HG02759 (cell line): ENCODE measurements at regions not wholly inside any gene's neighbourhood (a gene's known extent, or its start where the extent isn't known, plus 50 kb on each side); places are given as distances from the start of the nearest gene placed in this dataset.
"Not testable (repeated sequence)": the region's sequence is repeated elsewhere in the genome, so short reads cannot be mapped to it uniquely, and the experiment has no call there.

ENCODE experiments used
- ATAC-seq: cut with Tn5 transposase; IDR thresholded peaks from one replicate; pipeline ENCODE4 v1.9.1; 2021; ENCODE audit warnings: mild to moderate bottlenecking, moderate library complexity; ENCODE audit not compliant: unreplicated experiment

DNA sequence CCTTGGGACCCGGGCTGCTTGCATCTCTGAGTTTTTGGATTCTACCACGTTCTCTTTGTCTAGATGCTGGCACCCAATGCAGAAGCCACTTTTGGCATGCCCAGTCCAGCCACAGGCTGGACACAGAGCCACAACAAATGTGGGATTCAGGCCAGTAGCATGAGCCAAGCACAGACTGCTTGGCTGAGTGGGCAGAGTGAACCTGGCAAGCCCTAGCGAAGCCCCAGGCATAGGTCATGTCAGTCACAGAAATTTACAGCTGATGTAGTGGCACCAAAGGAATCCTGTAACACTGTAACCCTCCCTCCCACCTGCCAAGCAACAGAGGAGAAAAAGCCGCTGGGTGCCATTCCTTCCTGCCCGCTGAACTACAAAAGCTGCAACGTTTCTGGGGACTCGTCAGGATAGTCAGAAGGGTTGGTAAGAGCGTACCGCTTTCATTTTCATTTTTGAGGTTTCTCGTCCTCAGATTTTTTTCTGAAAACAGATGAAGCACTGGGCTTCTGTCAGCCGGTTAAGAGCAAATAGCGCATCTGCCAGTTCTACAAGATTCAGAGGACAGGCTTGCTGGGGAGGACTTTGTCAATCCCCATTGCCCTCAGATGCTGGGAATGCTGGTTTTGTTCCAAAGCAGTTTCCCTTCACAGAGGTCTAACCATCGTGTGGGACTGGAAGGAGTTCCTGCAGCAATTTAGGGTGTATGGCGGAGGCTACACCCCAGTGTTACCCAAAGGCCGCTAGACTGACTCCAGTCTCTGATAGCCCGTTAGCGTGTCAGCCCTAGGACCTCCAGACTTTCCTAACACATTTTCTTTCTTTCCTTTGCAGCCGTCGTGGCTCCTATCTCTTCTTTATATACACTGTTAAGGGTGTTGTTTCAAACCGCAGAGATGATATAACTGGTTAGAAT lies 399.0 kb downstream of the HTR1A start:
- no peak for ATAC-seq

DNA sequence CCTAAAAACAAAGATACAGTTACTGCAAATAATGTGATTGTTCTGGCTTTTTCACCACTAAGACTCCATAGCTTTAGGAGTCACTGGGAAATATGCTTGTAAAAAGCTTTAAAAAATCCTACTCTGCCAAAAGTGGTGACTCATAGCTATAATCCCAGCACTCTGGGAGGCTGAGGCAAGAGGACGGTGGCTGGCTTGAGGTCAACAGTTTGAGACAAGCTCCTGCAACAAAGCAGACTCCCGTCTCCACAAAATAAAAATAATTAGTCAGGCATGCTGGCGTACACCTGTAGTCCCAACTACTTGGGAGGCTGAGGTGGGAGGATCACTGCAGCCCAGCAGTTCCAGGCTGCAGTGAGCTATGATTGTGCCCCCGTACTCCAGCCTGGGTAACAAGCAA lies 406.4 kb downstream of the HTR1A start:
- no peak for ATAC-seq

DNA sequence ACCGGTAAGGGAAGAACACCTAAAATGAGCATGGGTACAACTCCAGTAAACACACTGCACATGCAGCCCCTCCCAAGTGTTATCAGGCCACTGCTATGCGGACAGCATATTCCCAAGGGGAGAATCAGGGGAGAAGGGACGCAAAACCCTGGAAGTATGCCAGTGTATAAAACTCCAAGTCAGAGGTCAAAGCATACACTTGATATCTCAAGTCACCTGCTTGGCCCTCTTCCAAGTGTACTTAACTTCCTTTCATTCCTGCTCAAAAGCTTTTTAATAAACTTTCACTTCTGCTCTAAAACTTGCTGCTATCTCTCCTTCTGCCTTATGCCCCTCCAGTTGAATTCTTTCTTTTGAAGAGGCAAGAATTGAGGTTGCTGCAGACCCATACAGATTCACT lies 408.1 kb downstream of the HTR1A start:
- ATAC-seq, result no peak

DNA sequence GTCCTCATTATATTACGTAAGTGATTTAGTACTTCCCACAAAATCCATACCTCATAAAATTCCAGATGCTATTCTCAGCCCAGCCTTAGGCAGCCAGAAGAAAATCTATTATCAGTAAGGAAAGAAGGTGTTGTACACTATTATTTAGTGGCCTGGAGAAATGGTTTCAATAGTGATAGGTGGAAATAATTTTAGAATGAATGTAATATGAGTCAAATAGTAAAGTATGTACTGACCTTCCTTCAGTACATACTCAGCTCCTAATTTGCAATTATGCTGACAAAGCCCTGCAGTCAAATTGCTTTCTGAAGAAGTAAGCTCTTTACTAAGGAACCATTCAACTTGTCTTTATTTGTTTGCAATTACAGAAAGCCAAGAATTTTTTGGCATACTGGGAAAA lies 409.2 kb downstream of the HTR1A start:
- ATAC-seq, result no peak

DNA sequence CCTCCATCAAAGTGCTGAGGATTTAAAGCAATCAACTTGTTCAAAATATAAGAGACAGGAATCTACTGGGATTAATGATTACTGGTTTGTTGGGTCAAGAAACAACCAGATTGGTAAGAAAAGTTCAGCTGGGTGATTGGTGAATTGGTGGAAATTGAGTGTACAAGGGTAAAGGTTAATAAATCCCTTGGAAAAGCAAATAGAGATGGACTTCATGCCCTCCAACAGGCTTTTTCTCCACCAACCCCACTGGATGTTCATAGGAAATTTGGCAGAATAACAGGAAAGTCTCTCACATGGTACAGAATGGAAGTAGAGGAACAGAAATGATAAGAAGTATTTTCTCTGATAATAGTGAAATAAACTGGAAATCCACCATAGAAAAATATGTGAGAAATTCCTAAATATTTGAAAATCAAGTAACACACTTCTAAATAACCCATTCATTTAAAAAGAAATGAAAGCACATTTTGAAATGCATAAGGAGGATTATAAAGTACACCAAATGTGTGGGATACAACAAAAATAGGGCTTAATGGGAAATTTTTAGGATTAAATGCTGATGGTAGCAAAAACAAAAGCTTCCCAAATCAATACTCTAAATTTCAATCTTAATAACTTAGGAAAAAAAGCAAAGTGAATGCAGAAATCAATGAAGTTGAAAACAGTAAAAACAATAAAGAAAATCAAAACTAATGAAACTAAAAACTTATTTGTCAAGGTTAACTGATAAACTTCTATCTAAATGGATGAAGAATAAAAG lies 426.2 kb downstream of the HTR1A start:
- ATAC-seq, result no peak

DNA sequence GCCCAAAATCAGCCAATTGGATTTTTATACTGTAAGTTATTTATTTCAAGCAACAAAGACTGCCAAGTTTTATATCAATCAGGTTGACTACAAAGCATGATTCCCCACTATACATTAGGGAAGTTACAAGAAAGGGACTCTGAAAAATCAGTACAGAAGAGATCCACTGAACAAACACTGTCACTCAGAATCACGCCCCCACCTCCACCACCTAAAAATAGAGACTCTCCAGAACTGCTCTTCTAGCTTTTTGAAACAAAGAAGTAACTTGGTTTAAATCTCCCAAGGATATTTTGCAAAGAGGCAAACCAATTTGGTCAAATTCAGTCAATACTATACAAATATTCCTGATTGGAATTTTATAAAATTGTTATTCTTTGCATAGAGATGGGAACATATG lies 438.0 kb downstream of the HTR1A start:
- ATAC-seq, result no peak

DNA sequence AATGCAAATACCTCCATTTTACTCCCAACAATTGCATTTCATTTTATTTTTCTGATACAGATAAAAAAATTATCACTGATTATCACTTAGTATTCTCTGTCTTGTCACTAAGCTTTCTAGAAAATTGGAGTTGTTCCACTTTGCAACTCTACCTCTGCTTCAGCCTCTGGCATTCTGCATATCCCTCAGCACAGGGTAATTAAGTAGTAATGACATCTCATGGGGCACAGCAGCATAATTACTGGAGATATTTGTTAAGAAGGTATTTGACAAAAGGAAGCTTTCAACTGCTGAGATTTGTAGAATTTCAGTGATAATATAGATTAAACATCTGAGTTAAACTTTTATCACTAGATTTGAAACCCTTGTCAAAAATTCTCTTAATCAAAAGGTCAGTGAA lies 446.2 kb downstream of the HTR1A start:
- ATAC-seq, result no peak

DNA sequence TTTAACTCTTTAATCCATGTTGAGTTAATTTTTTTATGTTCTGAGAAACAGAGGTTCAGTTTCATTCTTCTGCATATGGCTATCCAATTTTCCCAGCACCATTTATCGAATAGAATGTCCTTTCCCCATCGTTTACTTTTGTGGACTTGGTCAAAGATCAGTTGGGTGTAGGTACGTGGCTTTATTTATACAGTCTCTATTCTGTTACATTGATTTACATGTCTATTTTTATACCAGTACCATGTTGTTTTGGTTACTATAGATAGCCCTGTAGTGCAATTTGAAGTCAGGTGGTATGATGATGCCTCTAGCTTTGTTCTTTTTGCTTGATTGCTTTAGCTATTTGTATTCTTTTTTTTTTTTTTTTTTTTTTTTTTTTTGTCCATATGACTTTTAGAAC lies 462.0 kb downstream of the HTR1A start:
- no peak for ATAC-seq

DNA sequence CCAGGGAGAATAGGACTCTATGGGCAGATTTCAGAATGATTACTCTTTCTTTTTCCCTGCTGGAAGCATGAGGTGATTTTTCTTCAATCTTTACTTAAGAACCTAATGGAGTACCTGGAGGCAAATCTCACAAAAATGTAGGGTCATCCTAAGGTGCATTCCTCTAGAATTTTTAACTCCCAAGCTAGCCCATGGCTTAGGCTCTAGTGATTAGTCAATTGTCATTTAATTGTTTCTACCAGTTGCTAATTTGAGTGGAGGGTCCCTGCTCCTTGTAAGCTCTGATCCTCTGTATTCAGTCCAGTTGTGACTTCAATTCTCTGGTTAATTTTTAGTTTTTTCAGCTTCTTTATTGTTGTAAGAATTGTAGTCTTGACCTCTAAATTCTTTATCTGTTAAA lies 467.0 kb downstream of the HTR1A start:
- ATAC-seq, result no peak

DNA sequence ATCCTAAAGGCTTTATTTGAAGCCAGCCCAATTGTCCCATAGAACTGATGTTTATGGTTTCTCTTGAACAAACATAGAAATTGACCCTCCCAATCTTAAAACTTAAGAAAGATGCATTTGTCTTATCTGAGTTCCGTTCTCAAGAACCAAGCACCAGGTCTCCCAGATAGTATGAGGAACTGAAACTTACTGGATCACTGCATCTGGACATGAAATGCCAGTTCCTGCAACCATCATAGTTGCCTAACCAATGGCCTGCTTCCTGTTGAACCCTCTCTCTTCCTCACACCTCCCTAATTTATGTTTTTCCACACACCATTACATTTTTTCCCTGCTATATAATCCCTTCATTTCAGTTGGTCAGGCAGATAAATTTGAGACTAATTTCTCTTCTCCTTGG lies 478.9 kb downstream of the HTR1A start:
- ATAC-seq, result no peak

DNA sequence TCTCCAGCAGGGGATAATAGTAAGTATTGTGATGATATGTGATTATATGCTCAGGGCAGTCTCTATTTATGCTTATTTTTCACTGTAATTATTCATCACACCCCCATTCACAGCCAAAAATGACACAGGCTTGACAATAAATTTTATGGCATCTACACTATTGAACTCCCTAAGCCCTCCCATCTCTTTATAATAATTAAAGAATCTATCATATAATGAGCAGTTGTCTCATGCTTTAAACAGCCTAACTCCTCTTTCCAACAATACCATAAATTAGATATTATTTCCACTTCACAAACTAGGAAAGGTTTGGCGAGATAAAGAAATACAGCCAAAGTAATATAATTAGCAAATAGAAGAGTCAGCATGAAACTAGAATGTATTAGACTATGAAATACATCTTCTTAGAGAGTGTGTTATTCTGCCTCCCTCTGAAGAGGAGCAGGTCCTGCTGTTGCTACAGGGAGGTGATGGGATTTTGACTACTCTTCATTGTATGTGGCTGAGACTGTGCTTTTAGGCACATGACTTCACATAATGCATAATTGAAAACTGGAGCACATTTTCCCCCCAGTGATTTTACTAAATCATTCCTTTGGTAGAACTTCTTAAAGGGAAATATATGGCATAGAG lies 488.8 kb downstream of the HTR1A start:
- ATAC-seq, result no peak

DNA sequence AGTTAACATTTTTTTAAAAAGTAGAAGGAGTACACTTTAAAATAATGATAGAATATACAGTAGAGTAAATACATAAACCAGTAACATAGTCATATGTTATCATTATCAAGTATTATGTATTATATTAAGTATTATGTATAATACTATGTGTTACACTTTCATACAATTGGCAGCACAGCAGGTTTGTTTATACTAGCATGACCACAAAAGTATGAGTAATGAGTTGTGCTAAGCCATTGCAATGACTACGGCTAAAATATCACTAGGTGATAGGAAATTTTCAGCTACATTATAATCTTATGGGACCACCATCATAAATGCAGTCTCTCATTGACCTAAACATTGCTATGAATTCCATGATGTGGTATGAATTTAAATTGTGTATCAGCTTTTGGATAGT lies 506.0 kb downstream of the HTR1A start:
- no peak for ATAC-seq

DNA sequence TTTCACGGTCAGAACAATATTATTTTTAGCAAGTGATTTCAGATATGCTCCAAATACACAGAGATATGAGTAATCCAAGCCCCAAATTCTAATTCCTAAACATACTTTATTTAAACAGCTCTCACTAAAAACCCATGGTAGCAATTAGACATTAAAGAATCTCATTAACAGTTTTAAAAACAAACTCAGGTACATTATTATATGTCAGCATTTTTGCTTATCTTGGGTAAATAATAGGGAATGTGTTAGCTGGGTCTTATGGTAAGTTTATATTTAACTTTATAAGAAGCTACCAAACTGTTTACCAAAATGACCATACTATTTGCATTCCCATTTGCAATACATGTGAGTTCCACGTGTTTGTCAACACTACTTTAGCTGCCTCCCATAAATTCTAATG lies 511.1 kb downstream of the HTR1A start:
- ATAC-seq, result no peak

DNA sequence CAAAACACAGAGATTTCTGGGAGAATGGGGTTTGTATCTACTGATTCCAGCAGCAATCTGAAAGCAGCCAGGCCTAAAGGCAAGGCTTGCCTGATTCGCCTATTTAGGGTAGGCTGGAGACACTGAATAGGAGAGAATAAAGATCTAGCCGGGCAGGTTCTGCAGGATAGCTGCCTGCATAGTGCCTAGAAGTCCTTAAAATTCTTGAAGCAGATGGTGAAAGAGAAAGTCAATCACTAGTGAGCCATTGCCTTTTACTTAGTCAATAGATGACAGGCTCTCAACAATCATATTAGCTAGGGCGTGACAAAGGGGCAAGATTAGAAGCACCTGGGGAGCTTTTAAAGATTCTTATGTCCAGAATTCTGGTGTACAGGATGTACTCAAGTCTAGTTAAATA lies 522.7 kb downstream of the HTR1A start:
- ATAC-seq, result no peak

DNA sequence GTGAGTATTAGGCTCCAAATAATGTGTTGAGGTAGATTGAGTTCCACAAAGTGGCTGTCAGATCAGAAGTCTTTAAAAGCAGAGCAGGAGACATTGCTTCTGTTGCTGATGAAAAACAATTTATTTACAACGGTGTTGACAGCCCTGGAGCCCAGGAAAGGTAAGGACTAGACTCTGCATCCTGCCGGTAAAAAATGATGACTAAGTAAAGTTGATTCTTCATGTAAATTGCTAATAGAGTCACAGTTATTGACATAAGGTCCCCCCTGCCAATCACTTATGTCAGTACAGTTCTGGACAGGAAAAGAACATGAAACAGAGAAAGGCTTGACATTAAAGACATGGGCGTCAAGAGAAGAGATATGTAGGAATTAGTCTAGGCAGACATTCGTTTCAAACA lies 552.5 kb downstream of the HTR1A start:
- ATAC-seq, result no peak

DNA sequence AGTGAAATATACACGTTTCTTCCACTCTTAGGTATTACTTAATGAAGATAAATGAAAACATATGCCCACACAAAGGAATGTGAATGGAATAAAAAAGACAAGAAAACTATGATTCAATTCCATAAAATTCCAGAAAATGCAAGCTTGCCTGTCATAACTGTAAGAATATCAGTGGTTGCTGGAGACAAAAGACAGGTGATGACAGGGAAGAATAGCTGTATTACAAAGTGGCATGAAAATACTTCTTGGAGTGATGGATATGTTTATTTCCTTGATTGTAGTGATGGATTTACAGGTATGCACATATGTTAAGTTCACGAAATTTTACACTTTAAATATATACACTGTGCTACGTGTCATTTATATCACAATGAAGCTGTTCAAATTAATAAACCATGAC lies 553.3 kb downstream of the HTR1A start:
- ATAC-seq, result no peak

DNA sequence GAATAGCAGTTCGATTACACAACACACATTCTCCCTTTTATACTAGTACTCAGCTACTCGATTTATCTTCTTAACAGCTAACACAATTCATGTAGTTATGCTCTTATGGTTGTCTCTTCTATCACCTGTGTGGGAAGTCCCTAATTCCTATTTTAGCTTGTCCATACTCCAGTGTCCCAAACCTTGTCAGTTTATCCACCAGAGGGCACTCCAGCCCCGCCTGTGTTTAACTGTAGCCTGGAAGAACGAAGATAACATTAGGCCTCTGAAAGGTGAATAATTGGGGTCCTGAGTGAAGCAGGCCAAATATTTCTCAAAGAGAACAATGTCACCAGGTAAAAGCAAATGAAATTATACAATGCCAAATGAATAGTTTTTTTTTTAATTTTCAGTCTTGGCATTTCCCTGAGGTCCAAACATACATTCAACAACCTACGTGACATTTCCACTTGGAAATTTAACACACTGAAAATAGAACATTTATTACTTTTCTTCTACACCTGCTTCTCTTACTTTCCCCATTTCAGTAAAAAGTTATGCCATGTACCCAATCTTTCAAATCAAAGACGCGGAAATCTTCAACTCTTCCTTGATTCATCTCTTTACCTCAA lies 560.7 kb downstream of the HTR1A start:
- ATAC-seq, result peak; percentile 92

DNA sequence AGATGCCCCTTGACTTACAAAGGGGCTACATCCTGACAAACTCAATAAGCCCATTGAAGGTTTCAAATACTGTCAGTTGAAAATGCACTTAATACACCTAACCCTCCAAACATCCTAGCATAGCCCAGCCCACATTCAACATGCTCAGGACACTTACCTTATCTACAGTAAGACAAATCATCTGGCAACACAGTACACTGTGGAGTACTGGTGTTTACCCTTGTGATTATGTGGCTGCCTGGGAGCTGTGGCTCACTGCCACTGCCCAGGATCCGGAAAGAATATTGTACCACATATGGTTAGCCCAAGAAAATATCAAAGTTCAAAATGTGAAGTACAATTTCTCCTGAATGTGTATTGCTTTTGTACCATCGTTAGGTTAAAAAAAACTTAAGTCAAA lies 562.2 kb downstream of the HTR1A start:
- ATAC-seq, result no peak

DNA sequence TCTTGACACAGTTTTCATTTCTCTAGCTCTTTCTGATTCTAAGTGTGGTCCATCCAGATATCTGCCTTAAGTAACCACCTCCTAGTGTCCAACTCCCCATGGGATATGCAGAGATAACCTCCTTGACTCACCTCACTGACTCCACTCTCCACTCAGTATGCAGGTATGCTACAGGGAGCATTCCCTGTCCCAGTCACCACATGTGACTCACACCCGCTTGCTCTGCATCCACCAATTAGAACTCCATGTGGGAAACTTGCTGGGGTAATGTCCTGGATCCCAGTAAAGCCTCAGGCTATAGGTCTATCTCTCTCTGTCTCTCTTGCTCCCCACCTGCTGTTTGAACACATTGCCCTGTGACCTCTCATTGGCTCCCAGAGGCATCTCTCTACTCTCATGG lies 563.9 kb downstream of the HTR1A start:
- no peak for ATAC-seq

DNA sequence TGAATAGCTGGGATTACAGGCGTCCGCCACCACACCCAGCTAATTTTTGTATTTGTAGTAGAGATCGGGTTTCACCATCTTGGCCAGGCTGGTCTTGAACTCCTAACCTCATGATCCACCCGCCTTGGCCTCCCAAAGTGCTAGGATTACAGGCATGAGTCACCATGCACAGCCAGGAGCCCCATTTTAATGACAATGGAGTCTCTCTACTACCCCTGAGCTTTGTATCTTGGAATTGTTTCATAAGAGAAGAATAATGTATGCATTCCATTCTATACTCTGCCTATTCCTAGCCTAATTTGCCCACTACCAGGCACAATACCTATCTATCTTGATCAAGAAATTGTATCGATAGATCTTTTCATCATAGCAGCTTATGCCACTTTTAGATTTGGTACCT lies 574.1 kb downstream of the HTR1A start:
- ATAC-seq, result not testable (repeated sequence)

DNA sequence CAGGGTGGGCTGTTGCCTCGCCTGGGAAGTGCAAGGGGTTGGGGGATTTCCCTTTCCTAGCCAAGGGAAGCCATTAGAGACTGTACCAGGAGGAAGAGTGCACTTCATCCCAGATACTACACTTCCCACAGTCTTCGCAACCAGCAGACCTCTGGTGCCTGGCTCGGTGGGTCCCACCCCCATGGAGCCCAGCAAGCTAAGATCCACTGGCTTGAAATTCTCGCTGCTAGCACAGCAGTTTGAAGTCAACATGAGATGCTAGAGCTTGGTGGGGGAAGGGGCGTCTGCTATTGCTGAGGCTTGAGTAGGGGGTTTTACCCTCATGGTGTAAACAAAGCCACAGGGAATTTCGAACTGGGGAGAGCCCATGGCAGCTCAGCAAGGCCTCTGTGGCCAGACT lies 586.4 kb downstream of the HTR1A start:
- ATAC-seq, result no peak
